ENCODE measurements at regions not wholly inside any gene's neighbourhood (a gene's known extent, or its start where the extent isn't known, plus 50 kb on each side); places are given as distances from the start of the nearest gene placed in this dataset.

- no peak for DNase-seq
Measured at GRCh38 chr2:16496426-16497388, 168.9 kb downstream of the CYRIA start.

GRCh38 chr2:16495509-16496208, 170.0 kb downstream of the CYRIA start:
- no peak for DNase-seq

- no peak for DNase-seq
Measured at GRCh38 chr2:16494836-16495508, 170.7 kb downstream of the CYRIA start.

GRCh38 chr2:16493788-16494187, 171.8 kb downstream of the CYRIA start:
- DNase-seq = no peak

DNA sequence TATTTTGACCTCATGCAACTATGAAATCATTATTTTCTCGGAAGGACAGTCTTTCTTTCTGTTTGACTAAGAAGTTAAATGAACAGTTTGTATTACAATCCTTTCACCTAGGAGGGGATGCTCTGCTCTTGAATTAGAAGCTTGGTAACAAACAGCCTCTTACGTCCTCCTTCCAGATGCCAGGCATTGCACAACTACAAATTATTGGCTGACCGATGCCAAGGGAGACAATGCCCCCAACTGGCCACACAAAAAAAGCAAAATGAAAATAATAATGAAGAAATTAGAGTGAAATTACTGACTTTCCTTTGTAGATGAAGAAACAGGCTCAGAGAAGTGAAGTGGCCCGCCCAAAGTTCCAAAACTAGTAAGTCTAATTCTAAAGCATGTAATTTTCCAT, 177.9 kb downstream of the CYRIA start:
- DNase-seq = no peak

- DNase-seq = no peak
Measured at GRCh38 chr2:16485251-16485650, 180.4 kb downstream of the CYRIA start.

GRCh38 chr2:16482460-16482859, 183.2 kb downstream of the CYRIA start:
- DNase-seq = no peak

DNA sequence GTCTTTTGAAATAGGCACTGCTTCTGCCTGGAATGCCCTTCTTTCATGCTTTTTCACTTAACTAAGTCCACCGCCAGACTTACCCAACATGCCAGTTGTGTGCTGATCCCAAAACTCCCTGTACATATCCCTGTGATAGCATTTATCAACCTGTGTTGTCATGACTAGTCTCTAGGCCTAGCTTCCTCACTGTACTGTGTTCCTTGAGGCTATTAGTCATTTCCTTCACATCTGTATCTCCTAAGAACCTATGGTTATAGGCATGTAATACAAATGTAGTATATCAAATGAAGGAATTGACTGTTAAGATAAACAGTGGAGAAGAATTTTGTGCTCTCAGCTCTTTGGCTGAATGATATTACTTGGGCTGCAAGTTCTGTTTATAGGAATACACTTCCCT, 184.3 kb downstream of the CYRIA start:
- no peak for DNase-seq

DNA sequence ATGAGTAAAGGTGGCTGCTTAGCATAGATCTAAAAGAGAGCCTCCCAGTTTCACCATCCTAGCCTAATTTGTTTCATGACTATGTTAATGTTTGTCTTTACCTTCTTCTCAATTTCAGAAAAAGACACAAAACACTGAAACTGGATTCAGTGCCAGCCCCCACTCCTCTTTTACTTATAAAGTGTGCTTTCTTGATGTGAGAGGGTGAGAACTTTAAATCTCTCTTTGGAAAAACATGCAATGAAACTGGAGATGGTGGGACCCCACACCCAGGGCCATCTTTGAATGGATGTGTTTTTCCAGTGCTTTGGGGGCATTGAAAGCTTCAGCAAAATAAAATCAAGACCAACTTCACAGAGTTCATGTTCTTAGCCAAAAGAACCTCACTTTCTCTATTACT, 185.9 kb downstream of the CYRIA start:
- DNase-seq = no peak

DNA sequence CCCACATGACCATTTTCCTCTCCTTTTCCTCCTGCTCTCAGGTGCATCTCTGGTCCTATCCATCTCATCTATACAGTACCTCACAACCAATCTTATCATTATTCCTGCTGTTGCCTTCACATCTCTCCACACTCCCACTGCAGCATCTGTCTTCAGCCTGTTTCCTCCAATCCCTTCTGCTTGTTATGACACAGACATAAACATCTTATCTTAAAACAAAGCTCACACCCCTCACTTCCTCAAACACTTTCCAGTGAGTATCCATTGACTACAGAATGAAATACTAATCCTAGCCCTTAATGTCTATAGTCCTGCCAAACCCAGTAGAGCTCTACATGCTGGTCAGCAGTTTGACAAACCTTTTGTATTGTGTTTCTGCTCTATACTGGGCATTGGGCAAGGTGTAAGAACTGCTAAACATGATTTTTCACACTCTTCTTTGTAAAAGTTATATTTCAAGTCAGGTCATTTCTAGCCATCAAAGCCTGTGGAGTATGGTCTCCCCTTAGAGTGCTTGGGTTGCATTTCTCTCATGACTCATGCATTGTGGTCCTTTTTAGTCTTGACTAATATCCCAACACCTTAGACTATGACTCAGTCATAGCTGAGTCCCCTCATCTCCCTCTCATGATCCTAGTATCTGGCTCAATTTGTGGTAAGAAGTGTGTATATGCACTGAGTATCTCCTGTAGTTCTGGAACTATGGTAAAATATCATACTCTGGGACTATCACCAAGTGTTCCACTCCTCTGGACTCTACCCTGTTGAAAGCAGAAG, 187.0 kb downstream of the CYRIA start:
- no peak for DNase-seq

- no peak for DNase-seq
Measured at GRCh38 chr2:16477648-16478047, 188.0 kb downstream of the CYRIA start.

- no peak for DNase-seq
Measured at GRCh38 chr2:16476866-16477265, 188.8 kb downstream of the CYRIA start.

GRCh38 chr2:16475986-16476567, 189.6 kb downstream of the CYRIA start:
- no peak for DNase-seq

- DNase-seq = no peak
Measured at GRCh38 chr2:16475586-16475985, 190.0 kb downstream of the CYRIA start.

DNA sequence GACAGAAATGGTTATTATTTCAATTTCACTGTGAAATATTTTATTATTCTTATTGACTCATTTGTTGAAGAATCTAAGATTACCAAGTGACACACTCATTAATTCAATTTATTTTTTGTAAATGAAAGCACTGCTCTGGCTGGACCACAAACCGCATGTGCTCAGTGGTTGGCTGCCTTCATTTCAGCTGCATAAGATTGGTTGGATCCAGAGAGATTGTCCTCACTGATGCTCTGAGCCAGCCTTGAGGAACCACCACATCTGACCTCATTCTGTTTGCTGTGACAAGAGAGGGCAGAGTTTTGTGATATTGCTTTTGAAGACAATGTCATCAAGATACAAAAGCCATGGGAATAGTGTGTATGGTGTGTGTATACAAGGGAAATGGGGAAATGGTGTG, 192.1 kb downstream of the CYRIA start:
- no peak for DNase-seq

- no peak for DNase-seq
Measured at GRCh38 chr2:16470936-16471490, 194.6 kb downstream of the CYRIA start.

DNA sequence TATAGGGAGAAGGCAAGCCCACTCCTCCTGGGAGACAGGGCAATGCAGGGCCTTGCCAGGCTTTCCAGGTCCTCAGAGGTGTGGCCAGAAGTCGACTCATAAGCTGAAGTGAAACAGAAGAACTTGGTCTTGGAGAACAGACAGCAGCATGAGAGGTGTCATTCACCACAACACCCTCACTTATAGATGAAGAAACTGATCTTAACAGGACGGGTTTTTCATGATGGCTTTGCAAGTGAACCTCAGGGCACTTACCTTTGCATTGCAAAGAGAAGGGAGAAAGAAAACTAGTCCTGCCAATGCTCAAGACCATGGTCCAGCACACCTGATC, 198.8 kb downstream of the CYRIA start:
- DNase-seq = no peak

- no peak for DNase-seq
Measured at GRCh38 chr2:16466133-16466820, 199.4 kb downstream of the CYRIA start.

- DNase-seq = no peak
Measured at GRCh38 chr2:16464641-16465040, 201.0 kb downstream of the CYRIA start.

DNA sequence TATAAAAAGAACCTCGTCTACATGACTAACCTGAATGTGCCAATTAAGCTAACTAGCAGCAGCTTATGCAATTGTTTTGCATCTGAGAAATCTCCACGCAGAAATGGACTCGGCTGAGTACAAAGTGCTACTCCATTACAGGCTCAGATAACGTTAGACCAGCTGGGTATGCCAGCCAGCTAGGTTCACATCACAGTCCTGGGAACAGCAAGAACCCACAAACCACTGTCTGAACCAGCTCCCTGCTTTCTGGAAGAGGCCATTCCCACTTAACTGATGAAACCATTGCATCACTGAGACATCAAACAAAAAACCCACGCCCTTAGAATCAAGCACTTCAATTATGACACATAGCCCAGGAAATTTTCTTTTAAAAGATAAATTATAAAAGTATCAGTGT, 202.7 kb downstream of the CYRIA start:
- no peak for DNase-seq

DNA sequence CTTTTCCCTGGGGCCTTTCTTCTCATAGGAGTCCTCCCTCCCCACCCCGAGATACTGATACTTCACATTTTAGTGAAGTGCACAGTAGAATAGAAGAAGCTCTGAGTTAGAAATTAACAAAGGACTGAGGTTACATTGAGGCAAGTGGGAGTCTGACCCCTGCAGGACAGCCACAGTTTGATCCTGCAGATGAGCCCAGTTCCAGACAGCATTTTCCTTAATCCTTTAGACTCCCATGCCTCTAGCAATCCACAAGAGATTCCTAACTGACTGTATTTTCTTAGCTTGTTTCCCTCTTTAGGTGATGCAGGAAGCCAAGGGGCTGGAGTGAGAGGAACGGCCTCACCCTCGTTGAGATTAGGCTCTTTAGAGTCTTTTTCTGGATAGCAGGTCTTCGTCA, 204.0 kb downstream of the CYRIA start:
- no peak for DNase-seq

GRCh38 chr2:16459606-16460005, 206.0 kb downstream of the CYRIA start:
- no peak for DNase-seq
